ENCODE measurements at regions not wholly inside any gene's neighbourhood (a gene's known extent, or its start where the extent isn't known, plus 50 kb on each side); places are given as distances from the start of the nearest gene placed in this dataset.

- Histone ChIP-seq H3K4me3 (no peak overlapping the region), H3K4me1 (no peaks in the 10 kb centered on the region), H3K27me3 (no peaks in the 10 kb centered on the region), H3K9me3 (peaks cover 0 to 5% of the 10 kb centered on the region in 2 donors), H3K36me3 (no peaks in the 10 kb centered on the region), H3K27ac (no peak overlapping the region)
- DNase-seq (ENCODE audit: low spot score): no peak
- TF ChIP-seq, protein P1, sequence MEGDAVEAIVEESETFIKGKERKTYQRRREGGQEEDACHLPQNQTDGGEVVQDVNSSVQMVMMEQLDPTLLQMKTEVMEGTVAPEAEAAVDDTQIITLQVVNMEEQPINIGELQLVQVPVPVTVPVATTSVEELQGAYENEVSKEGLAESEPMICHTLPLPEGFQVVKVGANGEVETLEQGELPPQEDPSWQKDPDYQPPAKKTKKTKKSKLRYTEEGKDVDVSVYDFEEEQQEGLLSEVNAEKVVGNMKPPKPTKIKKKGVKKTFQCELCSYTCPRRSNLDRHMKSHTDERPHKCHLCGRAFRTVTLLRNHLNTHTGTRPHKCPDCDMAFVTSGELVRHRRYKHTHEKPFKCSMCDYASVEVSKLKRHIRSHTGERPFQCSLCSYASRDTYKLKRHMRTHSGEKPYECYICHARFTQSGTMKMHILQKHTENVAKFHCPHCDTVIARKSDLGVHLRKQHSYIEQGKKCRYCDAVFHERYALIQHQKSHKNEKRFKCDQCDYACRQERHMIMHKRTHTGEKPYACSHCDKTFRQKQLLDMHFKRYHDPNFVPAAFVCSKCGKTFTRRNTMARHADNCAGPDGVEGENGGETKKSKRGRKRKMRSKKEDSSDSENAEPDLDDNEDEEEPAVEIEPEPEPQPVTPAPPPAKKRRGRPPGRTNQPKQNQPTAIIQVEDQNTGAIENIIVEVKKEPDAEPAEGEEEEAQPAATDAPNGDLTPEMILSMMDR (IDR thresholded peaks at IDR 0.05): no peak
Observed at GRCh38 chr2:235114286-235114685, 162.5 kb downstream of the SH3BP4 start.

GRCh38 chr2:235115521-235115920, 163.7 kb downstream of the SH3BP4 start:
- no peak for DNase-seq (ENCODE audit: low spot score)
- Histone ChIP-seq H3K27ac (no peak overlapping the region), H3K4me1 (no peaks in the 10 kb centered on the region), H3K27me3 (no peaks in the 10 kb centered on the region), H3K4me3 (no peak overlapping the region), H3K9me3 (peaks cover 0 to 11% of the 10 kb centered on the region in 2 donors), H3K36me3 (no peaks in the 10 kb centered on the region)
- TF ChIP-seq, protein P1 (IDR thresholded peaks at IDR 0.05): no peak

DNA sequence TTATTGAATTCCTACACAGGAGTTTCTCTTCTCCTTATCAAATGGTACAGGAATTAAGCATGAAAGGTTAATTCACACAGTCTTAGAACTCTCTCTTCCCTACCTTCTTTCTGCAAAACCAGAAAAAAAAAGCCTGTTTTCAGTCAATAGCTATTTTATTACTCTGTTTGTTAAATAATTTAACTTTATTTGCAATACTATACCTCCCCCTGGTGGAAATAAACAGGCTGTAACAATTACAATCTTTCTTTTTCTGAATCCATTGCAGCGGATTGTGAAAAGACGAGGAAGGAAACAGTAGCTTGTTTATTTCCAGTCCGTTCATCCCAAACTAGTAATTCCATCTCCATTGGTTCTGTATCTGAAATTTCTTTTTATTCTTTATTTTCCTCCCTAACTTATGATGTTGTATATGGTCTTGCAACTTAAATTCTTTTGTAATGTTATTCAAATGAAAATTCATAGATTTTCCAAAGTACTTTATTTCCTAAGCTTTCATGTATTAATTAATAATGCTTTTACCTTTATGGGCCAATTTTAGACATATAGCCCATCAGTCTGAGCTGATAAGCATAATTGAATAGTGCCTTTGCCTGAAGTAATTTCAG, 165.2 kb downstream of the SH3BP4 start:
- DNase-seq (ENCODE audit: low spot score): no peak
- Histone ChIP-seq H3K4me3 (no peak overlapping the region), H3K9me3 (peaks cover 0 to 11% of the 10 kb centered on the region in 2 donors), H3K27me3 (no peaks in the 10 kb centered on the region), H3K27ac (no peak overlapping the region), H3K4me1 (no peaks in the 10 kb centered on the region), H3K36me3 (no peaks in the 10 kb centered on the region)
- TF ChIP-seq, protein P1 (IDR thresholded peaks at IDR 0.05): peak; percentile 68 to 82

DNA sequence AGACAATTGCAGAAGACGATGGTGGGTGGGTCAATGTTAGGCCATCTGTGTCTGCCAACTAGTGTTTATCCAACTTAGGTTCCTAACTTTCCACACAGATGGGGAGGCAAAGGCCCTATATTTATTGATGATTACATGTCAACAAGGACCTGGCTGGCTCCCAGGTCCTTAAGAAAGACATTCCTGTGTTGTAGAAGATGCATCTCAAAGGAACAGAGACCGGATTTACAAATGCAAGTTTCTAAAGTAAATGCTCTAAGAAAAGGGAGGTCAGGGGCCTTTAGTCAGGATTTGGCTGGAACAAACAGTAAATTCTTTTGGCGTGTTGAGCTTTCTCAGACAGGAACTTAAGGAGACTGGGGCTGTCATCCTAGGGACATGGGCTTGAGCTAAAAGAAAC, 175.0 kb downstream of the SH3BP4 start:
- TF ChIP-seq, protein P1 (IDR thresholded peaks at IDR 0.05): no peak
- Histone ChIP-seq H3K27me3 (no peaks in the 10 kb centered on the region), H3K4me3 (no peak overlapping the region), H3K36me3 (no peaks in the 10 kb centered on the region), H3K4me1 (no peaks in the 10 kb centered on the region), H3K27ac (no peak overlapping the region), H3K9me3 (no peaks in the 10 kb centered on the region)
- DNase-seq (ENCODE audit: low spot score): no peak

GRCh38 chr2:235127931-235128330, 176.1 kb downstream of the SH3BP4 start:
- Histone ChIP-seq H3K36me3 (no peaks in the 10 kb centered on the region), H3K4me3 (no peak overlapping the region), H3K4me1 (no peaks in the 10 kb centered on the region), H3K9me3 (no peaks in the 10 kb centered on the region), H3K27ac (no peak overlapping the region), H3K27me3 (no peaks in the 10 kb centered on the region)
- no peak for DNase-seq (ENCODE audit: low spot score)
- TF ChIP-seq, protein P1 (IDR thresholded peaks at IDR 0.05): no peak

GRCh38 chr2:235129850-235130249, 178.0 kb downstream of the SH3BP4 start:
- H3K4me1 ChIP-seq: no peaks in the 10 kb centered on the region
- TF ChIP-seq, protein P1 (IDR thresholded peaks at IDR 0.05): no peak
- no peak for DNase-seq (ENCODE audit: low spot score)
- no peak overlapping the region for H3K4me3 ChIP-seq
- H3K27ac ChIP-seq: no peak overlapping the region
- no peaks in the 10 kb centered on the region for H3K9me3 ChIP-seq
- no peaks in the 10 kb centered on the region for H3K36me3 ChIP-seq
- no peaks in the 10 kb centered on the region for H3K27me3 ChIP-seq

Data from right atrium auricular region (tissue), 2 donors.